Mucosa of gallbladder (tissue), 1 donor: ENCODE measurements at regions not wholly inside any gene's neighbourhood (a gene's known extent, or its start where the extent isn't known, plus 50 kb on each side); places are given as distances from the start of the nearest gene placed in this dataset.
A peak's percentile ranks its signal among the peaks of the same experiment; 100 is the strongest.
"Not testable (repeated sequence)": the region's sequence is repeated elsewhere in the genome, so short reads cannot be mapped to it uniquely, and the experiment has no call there.

Experiments
- DNase-seq: peaks from one replicate; pipeline ENCODE4 v3.0.0-alpha.2; 2020; ENCODE audit warnings: low spot score
- donor health status: DM: no; HTN: no; CAD: no.

DNA sequence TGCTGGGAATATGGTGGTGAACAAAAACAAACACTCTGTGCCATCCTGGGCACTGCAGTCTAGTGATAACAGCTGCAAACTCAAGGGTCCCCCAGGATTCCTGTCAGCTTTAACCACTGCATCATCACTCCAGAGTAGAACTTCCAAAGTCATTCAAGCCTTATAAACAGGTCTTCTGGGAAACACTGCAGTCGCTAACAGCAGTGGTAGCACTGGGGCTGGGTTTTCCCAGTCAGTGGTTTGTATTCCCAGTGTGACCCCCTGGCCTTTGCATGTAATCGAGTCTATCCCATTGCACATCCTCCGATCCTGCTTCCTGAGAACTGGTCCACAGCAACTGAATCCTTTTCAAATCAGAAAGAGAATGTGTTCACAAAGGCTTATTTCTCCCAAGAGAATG is 623.5 kb downstream of the EDEM1 start:
- no peak for DNase-seq

DNA sequence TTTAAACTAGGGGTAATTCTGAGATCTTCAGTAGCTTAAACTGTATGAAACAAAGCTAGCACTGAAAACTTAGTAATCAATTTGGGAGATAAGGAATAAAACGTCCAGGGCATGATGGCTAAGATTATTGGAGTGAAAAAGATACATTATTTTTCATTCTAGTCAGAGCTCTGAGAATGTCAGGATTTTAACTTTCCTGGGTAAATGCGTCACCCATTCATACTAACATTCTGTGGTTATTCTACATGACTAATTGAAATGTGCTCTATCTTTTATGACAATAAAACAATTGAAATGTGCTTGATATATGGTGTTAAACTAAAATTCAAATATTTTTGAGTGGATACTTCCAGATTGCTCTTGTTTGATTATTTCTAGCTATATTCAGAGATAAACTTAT is 626.0 kb downstream of the EDEM1 start:
- DNase-seq = no peak

DNA sequence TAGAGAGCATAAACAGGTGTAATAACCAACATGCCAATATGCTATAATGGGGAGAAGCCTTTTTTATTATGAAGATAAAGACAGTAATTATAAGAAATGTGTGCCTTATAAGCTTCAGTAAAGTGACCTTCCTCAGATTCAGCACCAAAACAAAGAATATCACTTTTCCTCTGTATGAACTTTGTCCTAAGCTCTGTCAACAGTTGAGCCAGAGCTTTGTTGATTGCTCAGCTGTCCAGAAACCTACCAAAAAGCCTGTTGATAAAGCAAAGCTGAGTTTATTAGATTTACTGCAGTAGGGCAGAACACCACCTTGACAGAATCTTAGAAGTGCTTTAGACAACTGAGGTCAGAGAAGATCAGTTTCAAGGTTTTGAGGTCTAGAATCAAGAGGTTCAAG is 635.3 kb downstream of the EDEM1 start:
- DNase-seq = no peak

- DNase-seq = no peak
Observed at GRCh38 chr3:5826467-5826866, 639.0 kb downstream of the EDEM1 start.

DNA sequence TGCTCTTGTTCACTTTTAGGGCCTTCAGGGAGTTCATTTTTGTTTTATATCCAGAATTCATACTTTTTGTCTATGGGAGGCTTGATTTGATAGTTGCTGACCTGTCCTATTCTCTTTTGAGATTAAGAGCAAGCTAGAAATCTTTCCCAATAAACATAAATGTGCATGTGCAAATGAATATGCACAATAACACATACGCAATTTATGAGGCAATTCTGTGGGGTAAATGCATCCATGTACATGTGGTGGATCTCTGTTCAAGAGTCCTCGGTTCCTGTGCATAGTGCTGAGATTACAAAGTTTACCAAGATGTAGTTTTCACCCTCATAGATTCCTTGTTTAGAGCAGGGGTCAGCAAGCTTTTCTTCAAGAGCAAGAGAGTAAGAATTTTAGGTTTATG is 640.7 kb downstream of the EDEM1 start:
- DNase-seq = no peak

DNA sequence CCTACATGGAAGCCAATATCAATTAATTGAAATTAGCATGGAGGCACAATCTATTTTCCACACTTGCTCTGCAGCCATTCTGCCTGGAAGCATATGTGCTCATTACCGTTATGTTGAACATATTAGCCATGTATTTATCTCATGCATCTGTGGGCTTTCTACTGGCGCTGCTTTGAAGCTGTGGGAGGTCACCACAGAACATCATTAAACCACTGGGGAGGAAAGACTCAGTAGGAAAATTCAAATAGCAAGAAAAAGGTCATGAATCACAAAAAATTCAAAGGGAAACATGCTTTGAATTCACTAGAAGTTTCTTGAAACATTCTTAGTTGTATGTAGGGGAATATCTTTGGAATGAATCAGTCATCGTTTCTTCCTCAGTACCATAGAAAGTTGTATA is 652.5 kb downstream of the EDEM1 start:
- no peak for DNase-seq

DNA sequence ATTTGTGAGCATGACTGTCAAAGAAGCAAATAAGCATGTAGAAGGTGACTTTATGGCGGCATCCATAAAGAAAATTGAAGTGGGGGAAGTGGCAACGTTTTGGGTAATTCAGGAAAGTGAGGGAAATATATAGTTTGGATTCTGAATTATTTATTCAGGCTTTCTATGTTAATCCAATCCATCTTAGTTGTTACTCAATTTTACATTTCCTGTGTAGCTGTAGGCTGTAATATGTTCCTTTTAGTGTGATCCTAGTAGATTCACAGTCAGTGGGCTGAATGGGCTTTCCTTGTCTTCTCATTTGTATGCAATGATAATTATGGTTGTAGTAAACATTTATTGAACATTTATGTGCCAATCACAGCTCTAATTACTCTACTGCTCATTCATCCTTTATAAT is 654.1 kb downstream of the EDEM1 start:
- no peak for DNase-seq

DNA sequence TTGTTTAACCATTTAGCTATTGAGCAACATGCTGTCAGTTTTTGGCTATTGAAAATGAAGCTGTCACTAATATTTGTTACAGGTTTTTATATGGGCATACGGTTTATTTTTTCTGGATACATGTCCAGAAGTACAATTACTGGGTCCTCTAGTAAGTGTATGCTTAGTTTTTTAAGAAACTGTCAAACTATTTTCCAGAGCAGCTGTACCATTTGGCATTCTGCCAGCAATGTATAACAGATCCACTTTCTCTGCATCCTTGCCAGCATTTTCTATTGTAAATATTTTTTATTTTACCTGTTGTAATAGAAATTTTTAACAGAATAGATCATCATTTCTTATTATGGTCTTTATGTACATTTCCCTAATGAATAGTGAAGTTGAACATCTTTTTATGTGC is 658.8 kb downstream of the EDEM1 start:
- DNase-seq = no peak

DNA sequence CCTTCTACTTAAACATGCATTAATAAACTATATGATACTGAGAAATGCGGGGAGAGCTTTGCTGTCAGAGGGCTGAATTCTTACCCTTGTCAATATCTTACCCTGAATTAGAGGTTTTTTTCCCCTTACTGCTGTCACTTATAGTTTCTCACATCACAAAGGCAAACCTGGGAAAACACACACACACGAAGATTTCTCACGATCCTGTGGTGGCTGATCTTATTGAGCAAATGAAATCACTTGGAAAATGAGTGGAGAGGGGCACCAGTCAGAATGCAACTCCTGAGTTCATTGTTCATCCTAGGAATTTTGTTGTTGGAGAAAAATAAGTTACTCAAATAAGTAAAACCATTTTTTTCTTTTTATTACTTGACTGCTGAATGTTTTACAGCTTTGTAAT is 673.6 kb downstream of the EDEM1 start:
- DNase-seq = no peak

DNA sequence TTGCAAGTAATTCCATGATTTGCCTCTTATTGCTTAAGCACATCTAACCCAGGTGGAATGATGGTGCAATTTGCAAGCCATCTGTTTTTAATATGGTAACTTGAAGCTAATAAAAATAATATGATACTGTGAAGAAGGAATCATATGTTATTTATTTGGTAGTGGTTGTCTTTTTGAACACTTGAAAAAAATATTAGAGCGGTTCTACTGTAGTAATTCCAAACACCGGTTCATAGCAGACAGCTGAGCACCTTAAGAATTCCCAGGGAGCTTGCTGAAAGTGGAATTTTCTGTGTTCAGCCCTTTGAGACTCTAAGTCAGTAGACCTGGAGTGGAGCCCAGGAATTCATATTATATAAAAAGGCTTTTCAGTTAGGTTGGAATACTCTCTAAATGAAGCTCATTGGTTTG is 687.4 kb downstream of the EDEM1 start:
- no peak for DNase-seq

GRCh38 chr3:5888851-5889250 is 701.3 kb downstream of the EDEM1 start:
- DNase-seq = no peak

DNA sequence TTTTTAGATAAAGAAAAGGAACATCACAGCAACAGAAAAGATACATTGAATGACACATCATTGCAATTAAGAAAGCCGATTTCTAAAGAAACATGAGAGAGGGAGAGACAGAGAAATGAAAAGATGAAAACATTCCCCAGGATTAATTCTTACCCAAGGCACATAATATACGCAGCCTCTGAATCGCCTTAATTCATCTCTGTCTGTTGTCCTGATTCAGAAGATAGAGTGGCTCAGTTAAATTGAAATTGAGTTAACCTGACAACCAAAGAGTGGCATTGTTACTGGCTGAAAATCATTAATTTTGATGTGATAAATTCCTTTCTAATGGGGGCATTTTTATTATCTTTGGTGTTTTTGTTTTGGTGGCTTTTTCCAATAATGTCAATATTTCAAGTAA is 701.9 kb downstream of the EDEM1 start:
- no peak for DNase-seq

DNA sequence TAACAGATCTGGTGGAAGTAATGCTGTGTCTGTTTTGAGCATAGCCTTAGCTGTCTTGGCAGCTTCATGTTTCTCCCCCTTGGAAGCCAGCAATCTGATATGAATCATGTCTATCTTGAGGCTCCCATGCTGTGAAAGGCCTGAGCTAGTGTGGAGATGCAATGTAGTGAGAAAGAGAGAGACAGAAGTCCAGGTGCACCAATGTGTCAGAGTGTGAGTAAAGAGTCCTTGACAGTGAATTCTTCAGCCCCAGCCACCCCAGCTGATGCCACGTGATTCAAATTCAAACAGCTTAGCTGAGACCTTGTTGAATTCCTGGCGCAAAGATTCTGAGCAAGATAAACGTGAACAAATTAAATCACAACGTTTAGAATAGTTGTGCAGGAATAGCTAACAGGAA is 704.2 kb downstream of the EDEM1 start:
- DNase-seq = peak; percentile 23

GRCh38 chr3:5898106-5898505 is 710.6 kb downstream of the EDEM1 start:
- DNase-seq = no peak

- DNase-seq = no peak
Observed at GRCh38 chr3:5899014-5899761, 711.7 kb downstream of the EDEM1 start.

GRCh38 chr3:5917932-5918331 is 730.4 kb downstream of the EDEM1 start:
- DNase-seq = no peak

GRCh38 chr3:5918626-5919025 is 731.1 kb downstream of the EDEM1 start:
- no peak for DNase-seq

GRCh38 chr3:5929027-5929426 is 741.5 kb downstream of the EDEM1 start:
- no peak for DNase-seq

- DNase-seq = not testable (repeated sequence)
Observed at GRCh38 chr3:5944061-5944460, 756.6 kb downstream of the EDEM1 start.

DNA sequence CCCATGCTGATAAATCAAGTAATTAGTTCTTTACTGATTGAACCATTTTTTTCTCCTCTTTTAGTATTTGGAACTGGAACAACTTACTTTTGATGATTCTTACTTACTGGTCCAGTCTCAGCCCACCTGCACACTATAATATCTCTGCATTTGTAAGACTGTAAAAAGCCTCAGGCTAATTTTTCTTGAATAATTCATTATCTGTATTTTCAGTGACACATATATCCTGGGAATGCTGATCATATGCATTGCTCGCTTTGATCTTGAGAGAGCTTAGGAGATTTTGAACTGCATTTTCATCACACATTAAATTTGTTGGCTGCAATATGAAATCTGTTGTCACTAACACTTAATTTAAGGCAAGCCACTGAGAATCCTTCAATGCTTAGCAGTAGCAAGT is 760.6 kb downstream of the EDEM1 start:
- DNase-seq = no peak

- no peak for DNase-seq
Observed at GRCh38 chr3:5951026-5951425, 763.5 kb downstream of the EDEM1 start.

GRCh38 chr3:5972586-5972985 is 785.1 kb downstream of the EDEM1 start:
- no peak for DNase-seq

DNA sequence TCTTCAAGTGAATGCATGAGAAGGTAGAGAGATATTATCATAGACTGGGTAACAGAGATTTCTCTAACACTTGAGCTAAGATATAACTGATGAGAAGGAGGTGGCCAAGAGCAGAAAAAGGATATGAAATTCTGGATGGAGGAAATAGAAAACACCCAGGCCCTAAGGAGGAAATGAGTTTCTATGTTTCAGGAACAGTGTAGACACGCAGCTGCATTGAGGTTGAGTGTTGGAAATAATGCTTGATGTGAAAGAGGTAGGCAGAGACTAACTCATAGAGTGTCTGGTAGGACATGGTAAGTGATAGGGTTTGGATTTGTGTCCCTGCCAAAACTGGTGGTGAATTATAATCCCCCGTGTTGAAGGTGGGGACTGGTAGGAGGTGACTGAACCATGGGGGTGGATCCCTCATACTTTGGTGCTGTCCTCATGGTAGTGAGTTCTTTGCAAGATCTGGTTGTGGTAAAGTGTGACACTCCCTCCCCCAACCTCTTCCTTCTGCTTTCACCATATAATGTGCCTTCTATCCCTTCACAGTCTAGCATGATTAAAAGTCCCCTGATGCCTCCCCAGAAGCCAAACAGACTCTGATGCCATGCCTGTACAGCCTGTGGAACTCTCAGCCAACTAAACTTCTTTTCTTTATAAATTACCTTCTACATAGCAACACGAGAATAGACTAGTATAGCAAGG is 787.3 kb downstream of the EDEM1 start:
- no peak for DNase-seq

DNA sequence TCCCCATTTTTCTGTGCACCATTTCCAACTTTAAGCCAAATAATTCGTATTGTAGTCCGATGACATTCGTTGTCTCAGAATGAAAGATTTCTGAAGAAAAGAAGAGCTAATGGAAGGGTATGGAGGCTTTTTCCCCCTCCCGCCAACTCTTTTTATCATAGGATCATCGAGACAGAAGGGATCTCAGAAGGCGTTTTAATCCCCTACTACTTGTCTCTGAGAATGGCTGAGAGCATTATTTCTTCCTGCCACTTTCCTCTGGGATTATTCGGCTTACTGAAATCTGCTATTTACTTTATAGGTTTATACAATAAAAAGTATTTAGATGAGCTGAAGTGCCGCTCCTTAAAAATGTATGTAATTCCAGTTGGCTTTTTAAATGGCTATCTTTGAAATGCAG is 789.8 kb downstream of the EDEM1 start:
- DNase-seq = no peak
